ENCODE measurements at regions not wholly inside any gene's neighbourhood (a gene's known extent, or its start where the extent isn't known, plus 50 kb on each side); places are given as distances from the start of the nearest gene placed in this dataset.

GRCh38 chr2:65980531-65980930, 454.4 kb upstream of the MEIS1 start:
- TF ChIP-seq POLR2A (IDR thresholded peaks at IDR 0.05) = no peak
- no peak for TF ChIP-seq CTCF (IDR thresholded peaks at IDR 0.05)
